ENCODE measurements at regions not wholly inside any gene's neighbourhood (a gene's known extent, or its start where the extent isn't known, plus 50 kb on each side); places are given as distances from the start of the nearest gene placed in this dataset.
"Not testable (repeated sequence)": the region's sequence is repeated elsewhere in the genome, so short reads cannot be mapped to it uniquely, and the experiment has no call there.

DNA sequence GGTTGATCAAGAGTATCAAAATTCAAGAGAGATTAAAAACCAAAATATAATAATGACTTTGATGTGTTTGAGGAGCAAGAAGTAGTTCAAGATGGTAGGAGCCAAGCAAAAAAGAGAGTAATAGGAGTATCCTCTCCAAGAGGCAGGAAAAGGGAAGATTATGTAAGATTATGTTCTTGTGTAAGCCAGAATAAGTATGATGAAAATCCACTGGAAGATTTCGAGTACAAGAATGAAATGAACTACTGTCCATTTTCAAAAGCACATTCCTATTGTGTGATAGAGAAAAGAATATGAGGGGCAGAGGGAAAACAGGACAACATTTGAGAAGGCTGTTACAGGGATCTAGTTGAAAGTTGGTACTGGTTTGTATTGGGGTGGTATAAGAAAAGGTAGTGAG lies 659.6 kb upstream of the INTU start:
- Histone ChIP-seq H3K27me3 (no peaks in the 10 kb centered on the region), H3K36me3 (no peaks in the 10 kb centered on the region), H3K4me3 (no peak overlapping the region), H3K9me3 (no peaks in the 10 kb centered on the region)
- no peak for DNase-seq

GRCh38 chr4:126976850-126977632 lies 655.7 kb upstream of the INTU start:
- H3K27me3 ChIP-seq = no peaks in the 10 kb centered on the region
- H3K36me3 ChIP-seq = no peaks in the 10 kb centered on the region
- no peak overlapping the region for H3K4me3 ChIP-seq
- no peak for DNase-seq
- H3K9me3 ChIP-seq = no peaks in the 10 kb centered on the region

- no peaks in the 10 kb centered on the region for H3K27me3 ChIP-seq
- no peak overlapping the region for H3K4me3 ChIP-seq
- H3K9me3 ChIP-seq = no peaks in the 10 kb centered on the region
- no peaks in the 10 kb centered on the region for H3K36me3 ChIP-seq
- DNase-seq = no peak
Measured at GRCh38 chr4:126986005-126986404, 646.8 kb upstream of the INTU start.

DNA sequence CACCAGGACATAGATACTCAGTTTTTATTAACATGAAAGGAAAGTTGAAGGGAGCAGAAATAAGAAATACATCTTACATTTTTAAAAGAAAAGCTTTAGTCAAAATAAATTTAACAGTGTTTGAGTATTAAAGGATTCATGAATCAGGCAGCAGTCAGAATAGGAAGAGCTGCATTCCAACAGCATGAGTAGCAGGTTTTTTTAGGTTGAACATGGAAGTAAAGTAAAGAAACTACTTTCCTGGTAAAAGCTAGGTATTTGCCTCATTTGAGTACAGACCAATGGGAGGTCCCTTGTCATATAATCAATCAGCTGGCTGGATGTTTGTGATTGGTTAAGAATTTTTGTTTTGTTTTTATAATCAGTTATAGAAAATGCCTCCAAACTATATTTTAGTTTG lies 645.9 kb upstream of the INTU start:
- DNase-seq = no peak
- H3K9me3 ChIP-seq = no peaks in the 10 kb centered on the region
- H3K27me3 ChIP-seq = no peaks in the 10 kb centered on the region
- no peak overlapping the region for H3K4me3 ChIP-seq
- no peaks in the 10 kb centered on the region for H3K36me3 ChIP-seq

GRCh38 chr4:126991965-126992364 lies 640.8 kb upstream of the INTU start:
- Histone ChIP-seq H3K36me3 (no peaks in the 10 kb centered on the region), H3K27me3 (no peaks in the 10 kb centered on the region), H3K4me3 (no peak overlapping the region), H3K9me3 (no peaks in the 10 kb centered on the region)
- peak; percentile 70 for DNase-seq

DNA sequence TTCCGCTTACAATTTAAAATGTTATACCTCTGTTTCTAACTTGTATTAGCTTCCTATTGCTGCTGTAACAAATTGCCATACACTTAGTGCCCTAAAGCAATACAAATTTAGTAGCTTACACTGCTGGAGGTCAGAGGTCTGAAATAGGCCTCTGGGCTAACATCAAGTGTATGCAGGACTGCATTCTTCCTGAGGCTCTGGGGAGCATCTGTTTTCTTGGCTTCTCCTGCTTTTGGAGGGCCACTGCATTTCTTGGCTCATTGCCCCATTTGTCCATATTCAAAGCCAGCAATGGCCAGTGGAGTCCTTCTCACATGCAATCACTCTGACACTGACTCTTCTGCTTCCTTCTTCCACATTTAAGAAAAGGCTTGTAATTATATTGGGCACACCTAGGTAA lies 639.8 kb upstream of the INTU start:
- H3K9me3 ChIP-seq = no peaks in the 10 kb centered on the region
- DNase-seq = no peak
- no peak overlapping the region for H3K4me3 ChIP-seq
- no peaks in the 10 kb centered on the region for H3K36me3 ChIP-seq
- H3K27me3 ChIP-seq = no peaks in the 10 kb centered on the region

- Histone ChIP-seq H3K4me3 (no peak overlapping the region), H3K36me3 (no peaks in the 10 kb centered on the region), H3K9me3 (no peaks in the 10 kb centered on the region), H3K27me3 (no peaks in the 10 kb centered on the region)
- no peak for DNase-seq
Measured at GRCh38 chr4:126993351-126993750, 639.4 kb upstream of the INTU start.

DNA sequence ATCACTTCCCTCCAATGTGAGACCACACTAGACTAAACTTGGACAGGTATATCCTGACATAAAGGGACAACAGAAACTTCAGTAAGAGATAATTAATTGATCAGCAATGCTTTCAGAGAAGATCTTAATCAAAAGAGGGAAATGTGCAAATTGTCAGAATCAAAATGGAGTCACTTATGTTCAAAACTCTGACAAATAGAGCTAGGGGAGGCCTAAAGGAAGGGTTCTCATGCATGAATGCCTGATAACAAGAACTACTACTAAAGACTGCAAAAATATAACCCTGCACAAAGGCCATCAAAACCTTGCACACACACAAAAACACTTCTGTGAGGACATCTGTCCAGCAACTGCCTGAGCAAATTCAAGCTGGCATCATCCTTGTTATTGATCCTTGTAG lies 637.5 kb upstream of the INTU start:
- no peaks in the 10 kb centered on the region for H3K36me3 ChIP-seq
- no peak overlapping the region for H3K4me3 ChIP-seq

DNA sequence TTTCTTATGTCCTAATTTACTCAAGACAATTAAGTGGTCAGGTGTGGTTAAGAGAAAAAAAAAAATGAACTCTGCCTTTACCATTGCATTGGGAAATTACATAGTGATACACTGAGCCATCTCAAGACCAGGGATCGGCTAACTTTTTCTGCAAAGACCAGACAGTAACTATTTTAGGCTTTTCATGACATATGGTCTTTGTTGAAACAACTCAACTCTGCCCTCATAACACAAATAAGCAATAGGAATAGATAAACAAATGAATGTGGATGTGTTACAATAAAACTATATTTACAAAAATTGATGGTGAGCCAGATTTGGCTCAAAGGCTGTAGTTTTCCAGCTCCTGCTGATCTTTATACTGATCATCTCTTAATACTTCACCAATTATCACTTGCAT lies 632.6 kb upstream of the INTU start:
- Histone ChIP-seq H3K36me3 (no peaks in the 10 kb centered on the region), H3K4me3 (no peak overlapping the region), H3K27me3 (no peaks in the 10 kb centered on the region; the same call in 1 of the 2 replicates), H3K9me3 (no peaks in the 10 kb centered on the region)
- DNase-seq = no peak

More for the DNA sequence above, 637.5 kb upstream of the INTU start:
- Histone ChIP-seq H3K27me3 (no peaks in the 10 kb centered on the region), H3K9me3 (no peaks in the 10 kb centered on the region)
- no peak for DNase-seq

DNA sequence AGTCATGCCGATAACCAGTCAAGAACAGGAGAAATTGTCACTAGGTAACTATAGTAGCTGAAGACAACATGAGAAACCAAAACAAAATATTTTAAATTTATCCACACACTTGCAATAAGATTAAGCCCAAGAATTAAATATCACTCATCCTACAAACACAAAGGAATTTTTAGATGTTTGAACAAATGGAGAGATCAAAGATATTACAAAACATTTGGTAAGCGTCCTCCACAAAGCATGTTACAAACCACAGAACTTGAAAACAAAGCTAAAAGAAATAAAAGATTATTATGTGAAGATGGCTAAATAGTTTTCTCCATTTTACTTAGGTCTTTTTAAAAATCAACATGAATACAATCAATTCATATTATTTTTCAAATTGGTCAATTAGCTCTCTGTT lies 631.9 kb upstream of the INTU start:
- Histone ChIP-seq H3K4me3 (no peak overlapping the region), H3K36me3 (no peaks in the 10 kb centered on the region), H3K9me3 (no peaks in the 10 kb centered on the region), H3K27me3 (no peaks in the 10 kb centered on the region; the same call in 1 of the 2 replicates)
- no peak for DNase-seq

DNA sequence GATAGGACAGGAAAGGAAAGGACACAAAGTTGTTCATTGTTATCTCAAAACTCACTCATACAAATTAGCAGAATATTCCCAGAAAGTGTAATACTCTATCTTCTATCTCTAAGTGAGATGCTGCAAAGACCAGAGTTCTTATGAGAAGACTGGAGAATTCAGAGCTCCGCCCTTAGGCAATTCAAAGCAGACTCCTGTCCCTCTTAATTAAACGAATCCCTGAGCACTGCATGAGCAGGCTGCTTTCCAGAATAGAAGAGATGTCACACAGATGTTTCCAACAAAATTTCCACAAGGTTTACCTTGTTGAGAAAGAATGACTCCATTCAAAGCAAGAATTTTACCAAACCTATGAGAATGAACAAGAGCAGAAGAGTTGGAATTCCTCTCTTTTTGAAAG lies 630.8 kb upstream of the INTU start:
- Histone ChIP-seq H3K27me3 (no peaks in the 10 kb centered on the region; the same call in 1 of the 2 replicates), H3K36me3 (no peaks in the 10 kb centered on the region)
- DNase-seq = no peak

GRCh38 chr4:127006446-127006877 lies 626.3 kb upstream of the INTU start:
- DNase-seq = no peak
- no peaks in the 10 kb centered on the region; the same call in 1 of the 2 replicates for H3K27me3 ChIP-seq
- H3K9me3 ChIP-seq = no peaks in the 10 kb centered on the region
- no peak overlapping the region for H3K4me3 ChIP-seq
- no peaks in the 10 kb centered on the region for H3K36me3 ChIP-seq

More for the DNA sequence above, 630.8 kb upstream of the INTU start:
- Histone ChIP-seq H3K9me3 (no peaks in the 10 kb centered on the region), H3K4me3 (no peak overlapping the region)

DNA sequence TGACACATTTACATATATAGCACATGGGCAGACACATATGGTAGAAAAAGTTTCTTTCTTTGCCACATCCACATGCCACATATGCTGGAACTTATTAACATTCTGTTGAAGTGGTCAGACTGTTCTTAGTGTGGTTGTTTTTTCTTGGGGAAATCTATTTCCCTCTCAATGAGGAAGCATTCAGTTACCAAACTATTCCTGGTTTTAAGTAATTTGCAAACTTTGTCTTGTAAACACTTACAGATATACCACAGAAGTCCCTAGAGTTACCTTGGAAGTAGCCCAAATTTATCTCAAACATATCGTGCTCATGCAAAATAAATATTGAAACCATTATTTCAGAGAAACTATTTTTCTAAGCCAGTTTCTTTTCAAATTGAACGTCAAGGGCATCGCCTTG lies 625.5 kb upstream of the INTU start:
- DNase-seq = no peak
- H3K36me3 ChIP-seq = no peaks in the 10 kb centered on the region

GRCh38 chr4:127012549-127012948 lies 620.2 kb upstream of the INTU start:
- Histone ChIP-seq H3K36me3 (no peaks in the 10 kb centered on the region), H3K27me3 (no peaks in the 10 kb centered on the region), H3K9me3 (no peaks in the 10 kb centered on the region), H3K4me3 (no peak overlapping the region)
- no peak for DNase-seq

More for the DNA sequence above, 625.5 kb upstream of the INTU start:
- Histone ChIP-seq H3K9me3 (no peaks in the 10 kb centered on the region), H3K4me3 (no peak overlapping the region), H3K27me3 (no peaks in the 10 kb centered on the region)

GRCh38 chr4:127015667-127016117 lies 617.1 kb upstream of the INTU start:
- Histone ChIP-seq H3K9me3 (no peaks in the 10 kb centered on the region), H3K27me3 (no peaks in the 10 kb centered on the region), H3K4me3 (no peak overlapping the region), H3K36me3 (no peaks in the 10 kb centered on the region)
- DNase-seq = no peak

DNA sequence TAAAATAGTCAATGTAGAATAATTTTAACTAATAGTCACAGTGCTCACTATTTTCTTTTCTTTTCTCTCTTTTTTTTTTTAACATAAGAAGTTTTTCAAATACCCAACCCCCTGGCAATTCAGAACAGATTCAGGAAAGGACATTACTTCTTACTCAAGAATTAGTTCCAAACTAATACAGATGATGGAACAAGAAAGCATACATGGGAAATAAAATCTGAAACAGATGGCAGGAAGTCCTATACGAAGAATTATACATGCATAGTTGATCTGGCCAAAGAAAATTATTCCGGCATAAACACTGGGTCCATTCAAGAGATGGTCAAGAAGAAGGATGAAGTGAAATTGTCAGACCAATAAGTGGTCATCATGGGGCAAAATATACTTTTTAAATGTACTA lies 614.4 kb upstream of the INTU start:
- Histone ChIP-seq H3K9me3 (no peaks in the 10 kb centered on the region), H3K4me3 (no peak overlapping the region), H3K27me3 (no peaks in the 10 kb centered on the region), H3K36me3 (no peaks in the 10 kb centered on the region)
- DNase-seq = no peak

GRCh38 chr4:127020831-127021230 lies 611.9 kb upstream of the INTU start:
- DNase-seq, H3K4me3 ChIP-seq, H3K27me3 ChIP-seq, H3K36me3 ChIP-seq, H3K9me3 ChIP-seq: not testable (repeated sequence)

GRCh38 chr4:127036296-127036695 lies 596.5 kb upstream of the INTU start:
- H3K9me3 ChIP-seq = no peaks in the 10 kb centered on the region; the same call in 1 of the 2 replicates
- no peak overlapping the region for H3K4me3 ChIP-seq
- H3K36me3 ChIP-seq = no peaks in the 10 kb centered on the region
- no peaks in the 10 kb centered on the region for H3K27me3 ChIP-seq
- no peak for DNase-seq
